Stimulated activated CD4-positive, alpha-beta T cell treated with anti-CD3 and anti-CD28 coated beads, Interleukin-12 subunit alpha, Interleukin-12 subunit beta, amount 100 ng/mL, for 24 hours (primary cell): ENCODE measurements at regions not wholly inside any gene's neighbourhood (a gene's known extent, or its start where the extent isn't known, plus 50 kb on each side); places are given as distances from the start of the nearest gene placed in this dataset.

Experiments
- DNase-seq, 2 experiments: peaks; one replicate each; pipeline ENCODE4 v3.0.0-alpha.2; 2020; ENCODE audit warnings: low read depth in 2 of 2

DNA sequence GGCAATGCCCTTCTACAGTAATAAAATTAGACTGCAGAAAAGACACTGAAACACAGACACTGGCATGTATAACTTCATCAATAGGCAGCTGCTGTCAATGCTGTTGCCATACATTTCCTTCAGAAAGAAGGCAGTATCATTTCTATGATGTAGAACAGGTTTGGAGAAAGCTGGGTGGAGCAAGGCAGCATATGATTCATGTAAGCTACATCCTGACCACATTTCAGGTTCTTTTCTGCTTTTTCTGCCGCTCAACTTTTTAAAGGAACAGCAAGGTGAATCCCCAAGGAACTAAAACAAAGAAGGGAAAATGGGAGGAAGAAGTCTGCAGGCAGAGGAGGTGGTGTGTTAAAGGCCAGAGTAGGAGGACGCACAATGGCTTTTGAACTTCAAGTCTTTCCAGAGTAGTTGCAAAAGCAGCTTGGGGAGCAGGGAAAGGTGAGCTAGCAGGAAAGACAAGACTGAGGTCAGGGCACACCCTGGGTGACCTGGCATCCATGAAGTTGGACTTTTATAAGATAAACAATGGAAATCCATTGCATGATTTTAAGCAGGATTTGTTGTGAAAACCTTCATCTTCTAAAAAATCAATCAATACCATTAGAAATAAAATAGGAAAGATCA, 142.1 kb downstream of the MED10 start:
- DNase-seq: no peak

DNA sequence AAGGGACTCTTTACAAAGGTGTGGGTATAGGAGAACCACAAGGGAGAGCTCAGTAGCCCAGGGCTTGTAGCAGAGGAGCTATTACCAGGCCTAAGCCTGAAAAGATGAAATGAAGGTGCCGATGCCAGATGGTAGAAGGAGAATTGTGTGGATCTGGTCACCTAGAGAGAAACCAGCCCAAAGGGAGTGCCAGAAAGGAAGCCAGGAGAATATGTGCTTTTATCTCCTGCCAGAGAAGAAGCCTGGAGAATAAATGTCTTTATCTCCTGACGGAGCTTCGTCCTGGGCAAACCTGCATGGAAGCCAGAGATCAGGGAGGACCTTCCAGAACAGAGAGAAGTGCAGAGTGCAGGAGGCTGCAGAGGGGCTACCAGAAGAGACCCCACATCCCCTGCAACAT, 142.6 kb downstream of the MED10 start:
- DNase-seq: no peak

DNA sequence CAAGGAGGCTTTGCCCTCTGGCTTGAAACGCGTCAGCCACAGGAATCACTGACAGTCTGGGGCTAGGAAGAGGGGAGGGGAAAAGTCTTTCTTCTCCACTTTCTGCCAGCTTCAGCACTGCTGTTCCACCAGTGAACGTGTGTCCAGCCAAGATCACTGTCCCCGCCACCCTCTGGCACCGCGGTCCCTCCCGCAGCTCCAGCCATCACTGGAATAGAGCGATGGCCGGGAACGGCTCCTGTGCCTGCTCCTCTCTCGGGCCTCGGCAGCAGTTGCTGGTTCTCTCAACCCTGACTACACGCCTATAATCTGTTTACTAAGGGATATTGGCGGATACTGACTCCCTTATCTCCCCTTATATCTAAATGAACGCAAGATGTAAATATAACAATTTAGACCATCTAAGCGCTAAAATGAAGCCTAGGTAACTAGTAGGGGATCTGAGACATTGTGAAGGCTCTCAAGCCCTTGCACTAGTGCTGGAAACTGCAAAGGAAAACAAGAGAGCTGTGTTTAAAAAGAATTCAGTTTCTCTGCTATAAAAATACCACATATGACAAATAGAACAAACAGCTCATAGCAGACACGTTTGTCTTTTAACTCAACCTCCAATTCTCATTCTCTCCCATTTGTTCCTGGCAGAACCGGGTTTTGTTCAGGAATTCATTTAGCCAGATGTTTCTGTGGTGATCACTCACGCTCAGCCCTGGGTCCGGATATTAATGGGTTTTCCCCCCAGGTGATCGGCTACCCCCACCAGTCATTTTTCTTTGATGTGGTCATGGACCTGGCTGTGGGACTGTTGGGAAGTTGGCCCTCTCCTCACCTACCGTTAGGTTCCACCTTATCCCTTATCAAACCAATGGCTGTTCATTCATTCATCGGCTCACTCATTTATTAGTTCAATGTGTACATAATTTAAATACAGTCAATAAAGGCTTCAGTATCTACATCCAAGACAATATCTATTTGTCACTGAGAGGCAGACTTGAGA, 149.8 kb downstream of the MED10 start:
- DNase-seq: no peak

DNA sequence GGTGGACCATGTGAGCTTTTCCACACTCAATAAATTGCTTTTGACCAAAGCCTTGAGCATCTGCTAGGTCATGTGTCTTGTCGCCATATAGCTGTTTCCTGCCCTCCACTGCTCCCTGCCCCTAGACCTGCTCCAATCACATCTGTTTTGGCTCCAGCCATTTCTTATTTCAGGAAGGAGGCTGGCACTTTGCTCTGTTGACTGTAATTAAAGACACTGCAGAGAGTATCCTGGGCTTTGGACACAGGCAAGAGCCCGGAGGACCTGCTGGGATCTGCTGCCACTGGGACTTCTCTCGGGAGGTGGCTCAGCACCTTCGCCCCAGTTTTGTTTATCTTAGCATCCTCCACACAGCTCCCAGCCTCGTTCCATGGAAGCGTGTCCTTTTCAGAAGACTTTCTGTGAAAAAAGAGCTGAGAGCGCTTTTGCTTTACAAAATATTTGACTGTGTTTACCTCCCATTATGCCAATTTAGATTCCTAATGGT, 153.2 kb downstream of the MED10 start:
- no peak for DNase-seq

DNA sequence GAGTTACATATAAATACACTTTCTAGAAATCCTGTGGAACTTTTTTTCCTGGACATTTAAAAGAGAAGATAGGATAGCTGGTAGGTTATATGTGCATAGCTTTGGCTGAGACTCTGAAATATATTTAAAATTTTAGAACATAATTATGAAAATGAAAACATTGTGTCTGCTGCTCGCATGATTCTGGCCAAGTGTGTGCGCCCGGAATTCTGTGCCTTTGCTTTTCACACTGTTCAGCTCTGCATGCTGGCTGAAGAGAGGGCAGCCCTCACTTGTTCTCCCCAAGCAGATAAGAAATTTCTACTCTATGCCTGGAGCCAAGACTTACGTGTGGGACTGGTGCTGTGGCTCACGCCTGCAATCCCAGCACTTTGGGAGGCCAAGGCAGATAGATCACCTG, 153.9 kb downstream of the MED10 start:
- no peak for DNase-seq

DNA sequence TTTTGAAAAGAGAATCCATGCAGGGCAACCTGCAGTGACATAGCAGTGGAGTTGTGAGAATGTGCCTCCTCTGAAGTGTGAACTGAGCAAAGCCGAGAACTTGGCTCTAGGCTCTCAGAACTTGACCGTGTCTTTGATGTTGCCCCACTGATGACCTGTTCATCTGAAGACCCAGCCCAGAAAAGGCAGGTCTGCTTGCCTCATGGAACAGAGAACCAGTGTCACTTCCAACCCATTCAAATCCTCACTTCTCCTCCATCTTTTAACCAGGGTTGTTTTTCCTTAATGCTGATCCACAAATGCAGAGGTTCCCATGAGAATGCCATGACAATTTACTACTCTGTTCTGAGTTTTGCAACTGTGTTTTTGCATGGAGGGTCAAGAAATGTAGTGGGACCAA, 155.4 kb downstream of the MED10 start:
- no peak for DNase-seq

DNA sequence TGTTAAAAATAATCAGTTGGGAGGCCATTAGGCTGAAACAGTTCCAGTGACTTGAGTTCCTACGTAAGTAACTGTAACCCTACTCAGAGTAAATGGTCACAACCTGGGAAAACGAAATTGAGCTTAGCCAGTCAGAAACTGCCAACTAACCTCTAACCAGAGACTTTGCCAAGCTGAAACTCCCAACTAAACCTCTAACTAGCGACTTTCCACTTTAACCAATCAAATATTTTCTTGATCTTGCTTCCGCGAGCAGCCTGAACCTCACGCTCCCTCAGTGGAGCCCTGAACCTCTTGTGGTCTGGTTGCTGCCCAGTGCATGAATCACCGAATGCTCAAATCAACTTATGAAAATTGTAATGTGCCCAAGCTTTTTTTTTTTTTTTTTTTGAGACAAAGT, 156.2 kb downstream of the MED10 start:
- DNase-seq: no peak

DNA sequence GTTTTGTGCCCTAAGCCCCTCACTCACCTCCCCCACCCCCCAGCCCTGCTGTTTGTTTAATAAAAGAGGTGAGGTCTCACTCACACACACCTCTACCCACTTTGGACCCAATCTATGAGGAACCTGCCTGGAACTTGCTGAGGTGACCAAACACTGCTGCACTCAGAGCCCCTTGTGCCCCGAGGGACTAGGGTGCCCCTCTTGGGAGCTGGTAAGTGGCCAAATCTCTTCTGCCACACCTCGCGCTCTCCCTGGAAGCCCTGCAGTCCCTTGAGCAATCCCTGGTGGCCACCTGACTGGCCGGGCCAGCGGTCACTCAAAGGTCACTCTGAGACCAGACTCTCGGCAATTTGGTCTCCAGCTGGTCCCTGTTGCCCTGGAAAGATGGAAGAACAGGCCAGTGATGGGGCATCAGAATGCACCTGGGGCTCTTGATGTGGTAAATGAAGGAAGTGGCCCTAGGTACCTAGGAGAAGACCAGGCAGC, 157.2 kb downstream of the MED10 start:
- no peak for DNase-seq

DNA sequence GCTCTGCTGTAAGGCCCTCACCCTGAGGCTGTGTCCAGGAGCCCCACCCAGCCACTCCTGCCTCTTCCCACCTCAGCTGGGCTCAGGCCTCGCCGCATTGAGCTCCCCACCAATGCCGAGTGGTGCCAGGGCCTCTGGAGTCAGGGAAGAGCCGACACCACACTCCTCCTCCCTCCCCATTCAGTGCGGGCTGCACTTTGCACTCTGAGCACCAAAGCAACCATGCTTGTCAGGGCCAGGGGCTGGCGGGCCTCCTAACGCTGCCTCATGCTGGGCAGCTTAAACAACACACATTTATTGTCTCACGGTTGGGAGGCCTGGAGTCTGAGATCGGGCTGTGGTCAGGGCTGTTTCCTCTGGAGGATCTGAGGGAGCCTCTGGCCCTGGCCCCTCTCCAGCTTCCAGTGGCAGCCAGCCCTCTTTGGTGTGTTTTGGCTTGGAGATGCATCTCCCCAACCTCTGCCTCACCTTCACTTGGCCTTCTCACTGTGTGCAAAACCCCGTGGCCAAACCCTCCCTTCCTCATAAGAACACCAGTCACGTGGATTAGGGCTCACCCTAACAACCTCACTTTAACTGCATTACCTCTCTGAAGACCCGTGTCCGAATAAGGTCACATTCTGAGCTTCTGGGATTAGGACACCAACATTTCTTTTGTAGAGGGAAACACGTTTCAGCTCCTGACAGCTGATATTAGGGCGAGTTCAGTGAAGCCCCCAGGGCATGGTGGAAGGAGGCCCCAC, 157.8 kb downstream of the MED10 start:
- no peak for DNase-seq

DNA sequence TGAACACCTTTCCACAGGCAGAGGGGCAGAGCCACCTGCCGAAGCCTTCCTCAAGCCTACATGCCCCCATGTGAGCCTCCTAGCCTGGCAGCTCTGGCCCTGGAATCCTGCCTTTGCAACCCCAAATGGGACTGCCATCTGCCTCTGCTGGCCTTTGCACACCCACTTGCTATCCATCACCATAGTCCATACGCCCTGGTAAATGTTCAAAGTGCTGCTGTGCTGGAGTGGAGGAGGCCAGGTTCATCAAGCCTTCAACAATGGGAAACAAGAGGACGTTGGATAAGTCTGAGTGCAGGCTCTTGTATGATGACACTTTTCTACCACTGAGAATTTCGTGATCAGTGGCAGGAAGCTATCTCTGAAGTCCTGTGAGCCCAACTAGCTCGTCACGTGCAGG, 159.8 kb downstream of the MED10 start:
- no peak for DNase-seq

DNA sequence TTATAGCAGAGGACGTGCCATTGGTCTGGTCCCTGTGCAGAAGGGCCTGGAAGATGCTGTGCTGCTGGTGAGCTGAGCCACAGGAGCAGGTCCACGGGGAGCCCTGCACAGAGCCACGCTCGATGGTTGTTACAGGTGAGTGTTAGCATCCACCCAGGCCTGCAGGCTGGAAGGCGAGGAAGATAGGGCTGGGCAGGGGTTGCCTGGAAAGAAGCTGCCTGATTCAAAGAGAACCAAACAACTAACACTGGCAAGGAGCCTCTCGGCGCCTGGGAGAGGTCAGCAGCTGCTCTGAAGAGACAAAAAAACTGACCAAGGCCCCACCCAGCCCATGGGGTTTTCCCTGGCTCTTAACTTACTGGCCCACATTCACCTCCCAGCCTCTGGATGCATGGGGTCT, 160.2 kb downstream of the MED10 start:
- DNase-seq: no peak

DNA sequence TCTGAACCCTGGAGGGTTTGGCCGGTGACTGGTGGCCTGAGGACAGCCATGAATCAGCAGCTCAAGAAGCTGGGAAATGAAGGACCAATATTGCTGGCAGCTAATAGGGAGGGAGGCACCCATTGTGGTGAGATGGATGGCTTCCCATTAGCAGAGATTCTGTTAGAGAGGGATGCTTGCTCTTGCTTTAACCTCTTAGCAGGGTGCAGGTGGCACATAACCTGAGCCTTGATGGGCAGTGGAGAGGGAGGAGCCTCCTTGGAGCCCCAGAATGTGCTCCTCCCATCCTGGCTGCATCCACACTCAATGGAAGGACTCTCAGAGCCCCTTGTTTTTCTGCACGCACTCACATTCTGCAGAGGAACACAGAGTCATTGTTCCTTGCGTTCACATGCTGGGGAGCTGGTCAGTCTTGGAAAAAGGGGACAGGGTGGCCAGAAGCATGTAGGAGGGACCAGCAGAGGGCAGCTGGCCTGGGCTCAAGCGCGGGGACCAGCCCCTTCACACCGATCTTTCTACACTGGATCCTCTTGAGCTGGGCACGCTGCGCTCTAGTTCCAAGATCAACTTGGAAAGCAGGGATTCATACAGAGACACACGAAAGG, 161.8 kb downstream of the MED10 start:
- DNase-seq: no peak

DNA sequence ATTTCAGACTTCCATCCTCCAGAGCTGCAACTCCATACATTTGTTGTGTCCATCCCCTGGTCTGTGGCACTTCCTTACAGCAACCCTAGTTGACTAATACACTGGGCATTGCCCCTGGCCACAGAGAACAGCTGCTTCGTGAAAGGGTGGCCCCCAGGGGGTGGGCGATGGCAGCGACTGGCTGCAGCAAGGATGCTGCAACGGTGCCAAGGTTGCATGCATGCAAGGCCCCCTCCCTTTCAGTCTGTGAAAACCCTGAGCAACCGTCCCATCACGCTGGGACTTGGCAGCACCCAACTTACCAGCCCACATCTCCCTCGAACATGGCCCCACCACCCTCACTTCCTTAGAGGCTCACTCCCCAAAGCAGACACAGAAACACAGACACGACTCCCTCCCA, 162.5 kb downstream of the MED10 start:
- DNase-seq: no peak

DNA sequence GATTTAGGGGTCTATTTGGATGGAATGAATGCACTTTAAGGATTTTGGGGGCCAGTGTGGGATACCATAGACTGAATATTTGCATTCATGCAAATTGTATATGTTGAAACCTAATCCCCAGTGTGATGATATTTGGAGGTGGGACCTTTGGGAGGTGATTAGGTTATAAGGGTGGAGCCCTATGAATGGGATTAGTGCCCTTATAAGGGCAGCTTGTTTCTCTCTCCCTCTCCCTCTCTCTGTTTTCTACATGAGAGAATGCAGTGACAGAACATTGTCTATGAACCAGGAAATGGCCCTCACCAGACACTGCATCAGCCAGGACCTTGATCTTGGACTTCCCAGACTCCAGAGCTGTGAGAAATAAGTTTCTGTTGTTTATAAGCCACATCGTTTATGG, 166.1 kb downstream of the MED10 start:
- DNase-seq: no peak

DNA sequence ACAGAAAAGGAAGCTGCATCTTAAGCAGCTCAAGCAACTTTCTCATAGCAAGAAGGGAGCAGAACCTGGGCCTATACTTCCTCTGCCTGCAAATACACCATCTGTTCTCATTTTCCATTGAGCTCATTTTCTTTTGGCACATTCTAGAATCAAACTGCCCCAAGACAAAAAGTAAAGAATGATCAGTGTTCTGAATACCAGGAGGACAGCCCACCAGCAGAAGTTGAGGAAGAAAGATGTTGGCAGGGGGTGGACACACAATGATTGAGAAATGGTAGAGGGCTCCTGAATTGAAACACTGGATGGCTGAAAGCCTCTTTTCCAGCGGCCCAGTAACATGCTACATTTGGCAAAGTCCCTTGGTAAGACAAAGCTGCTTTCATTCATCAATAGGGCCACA, 171.8 kb downstream of the MED10 start:
- DNase-seq: no peak

DNA sequence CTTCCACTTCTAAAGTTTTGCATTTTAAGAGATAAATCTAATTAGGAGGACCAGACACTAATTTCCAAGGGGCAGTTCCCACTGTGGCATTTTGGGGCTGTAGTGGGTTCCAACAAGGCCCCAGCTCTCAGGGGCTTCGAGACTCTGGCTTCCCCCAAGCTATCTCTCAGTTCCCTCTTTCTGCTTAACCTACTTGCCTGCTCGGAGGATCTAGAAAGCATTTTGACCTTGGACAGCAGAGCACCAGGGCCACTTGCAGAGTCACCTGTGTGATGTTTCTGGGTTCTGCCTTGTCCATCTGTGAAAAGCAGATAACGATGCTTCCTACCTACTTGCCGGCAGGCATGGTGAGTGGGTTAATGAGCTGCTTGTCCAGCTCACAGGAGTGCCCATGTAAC, 175.4 kb downstream of the MED10 start:
- DNase-seq: no peak

DNA sequence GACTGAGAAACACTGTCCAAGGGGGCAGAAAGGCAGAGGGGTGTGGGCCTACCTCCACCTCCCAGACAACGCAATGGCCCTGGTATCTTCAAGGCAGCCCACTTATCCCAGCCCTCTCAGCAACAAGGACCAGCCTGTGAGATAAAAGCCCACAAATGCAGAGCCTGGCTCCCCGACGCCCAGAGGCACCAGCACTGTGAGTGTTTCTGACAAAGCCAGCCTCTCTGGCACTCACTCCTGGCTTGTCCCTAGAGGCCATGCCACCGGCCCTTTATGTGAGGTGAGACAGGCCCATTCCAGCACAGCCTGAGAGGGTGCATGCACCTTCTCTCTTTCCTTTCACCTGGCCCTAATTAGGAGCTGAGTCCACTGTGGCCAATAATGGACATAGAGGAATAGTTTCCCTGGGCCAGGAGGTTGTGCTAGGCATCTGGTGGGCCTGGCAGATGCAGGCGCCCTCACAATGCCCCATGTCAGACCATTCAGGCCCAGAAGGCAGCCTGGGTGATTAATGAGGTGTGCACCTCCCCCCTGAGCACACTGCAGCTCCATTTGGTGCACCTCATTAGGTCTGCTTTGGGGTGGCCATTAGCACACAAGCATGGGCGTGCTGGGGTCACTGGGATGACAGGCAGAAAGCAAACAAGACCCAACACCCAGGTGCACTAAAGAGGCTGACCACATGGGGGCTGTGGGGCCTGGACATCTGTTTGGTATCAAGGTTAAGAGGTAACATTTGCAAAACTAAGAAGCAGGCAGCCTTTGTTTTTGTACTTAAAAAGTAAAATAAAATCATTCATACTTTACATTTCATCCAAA, 176.0 kb downstream of the MED10 start:
- DNase-seq: no peak

DNA sequence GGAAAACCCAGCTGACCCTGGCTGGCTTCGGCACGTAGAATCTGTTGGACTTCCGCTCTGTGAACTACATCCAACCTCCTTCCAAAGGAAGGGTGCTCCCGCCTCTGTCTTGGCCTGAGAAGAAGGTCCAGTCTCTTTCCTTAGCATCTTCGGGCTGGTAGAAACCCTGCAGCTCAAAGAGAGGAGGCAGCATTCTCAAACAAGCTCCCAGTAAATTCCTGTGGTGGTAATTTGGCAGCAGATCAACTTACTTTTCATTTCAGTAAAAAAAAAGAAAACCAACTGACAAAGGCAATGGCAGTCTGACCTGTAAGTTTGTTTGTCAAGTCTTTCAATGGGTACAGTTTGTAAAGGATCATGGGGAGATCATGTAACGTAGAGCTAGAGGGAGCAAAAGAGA, 176.7 kb downstream of the MED10 start:
- no peak for DNase-seq

DNA sequence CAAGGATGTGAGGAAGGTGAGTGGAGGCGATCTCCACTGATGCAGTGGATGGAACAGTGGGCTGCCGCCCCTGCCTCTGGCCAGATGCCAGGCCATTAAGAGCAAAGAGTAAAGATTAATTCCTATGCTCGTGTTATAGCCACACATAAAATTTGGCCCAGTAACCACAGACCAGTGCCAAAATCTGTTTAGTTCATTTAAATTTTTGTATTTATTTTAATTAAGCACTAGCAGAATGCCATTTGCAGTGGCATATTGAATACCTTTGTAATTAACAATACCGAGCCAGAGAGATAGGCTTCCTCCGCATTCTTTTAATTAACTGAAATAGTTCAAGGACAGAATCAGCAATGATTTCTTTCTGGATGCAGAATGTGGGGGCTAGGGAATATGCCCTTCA, 179.8 kb downstream of the MED10 start:
- no peak for DNase-seq

DNA sequence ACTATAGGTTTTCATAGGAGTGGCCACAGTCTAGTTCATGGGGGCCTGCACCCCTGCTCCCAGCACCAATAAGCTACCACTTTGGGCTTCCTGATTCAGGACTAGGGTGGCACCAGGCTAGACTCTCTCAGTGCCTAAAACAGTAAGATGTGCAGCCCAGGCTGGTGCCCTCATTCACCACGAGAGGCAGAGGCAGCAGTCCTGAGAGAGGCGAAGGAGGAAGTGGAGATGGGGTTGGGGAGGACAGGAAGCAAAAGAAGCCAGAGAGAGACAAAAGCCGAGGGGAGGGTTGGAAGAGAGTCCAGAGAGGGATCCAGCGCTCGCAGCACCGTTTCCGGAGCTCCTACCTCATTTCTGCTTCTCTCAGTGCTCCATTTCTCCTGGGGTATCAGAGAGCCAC, 180.9 kb downstream of the MED10 start:
- DNase-seq: no peak
